ENCODE measurements at regions not wholly inside any gene's neighbourhood (a gene's known extent, or its start where the extent isn't known, plus 50 kb on each side); places are given as distances from the start of the nearest gene placed in this dataset.

GRCh38 chr5:122220511-122220910 is 91.2 kb downstream of the ZNF474 start:
- DNase-seq (ENCODE audit: low read depth, low spot score) (no peak), FAIRE-seq (no peak)
- Histone ChIP-seq H3K36me3 (ENCODE audit: control insufficient read depth in 2 of 2, extremely low read depth in 1 of 2, insufficient read depth in 2 of 2, low read length in 2 of 2) (no peaks in the 10 kb centered on the region), H3K9ac (replicated peaks; ENCODE audit: extremely low read depth, insufficient read depth, low read length) (no peak overlapping the region), H3K4me3 (replicated peaks in 1 of 3; ENCODE audit: insufficient read depth in 1 of 3, low read depth in 1 of 3, low read length in 3 of 3) (no peak overlapping the region), H3K79me2 (ENCODE audit: control insufficient read depth, insufficient read depth, low read length) (no peaks in the 10 kb centered on the region), H3K4me1 (ENCODE audit: control insufficient read depth, extremely low read depth, insufficient read depth, low read length) (no peaks in the 10 kb centered on the region), H3K9me1 (replicated peaks; ENCODE audit: control insufficient read depth, extremely low read depth, insufficient read depth, low read length) (no peaks in the 10 kb centered on the region), H3K27ac (ENCODE audit: insufficient read depth, low read depth, low read length) (no peak overlapping the region), H3K4me2 (ENCODE audit: insufficient read depth, low read length) (no peak overlapping the region), H3K27me3 (ENCODE audit: control insufficient read depth in 2 of 2, insufficient read depth in 2 of 2, low read length in 2 of 2) (no peaks in the 10 kb centered on the region), H2AFZ (ENCODE audit: low read depth, low read length) (no peak overlapping the region), H3K9me3 (replicated peaks; ENCODE audit: control insufficient read depth, insufficient read depth, low read length) (no peaks in the 10 kb centered on the region), H4K20me1 (replicated peaks; ENCODE audit: control insufficient read depth, extremely low read depth, insufficient read depth, low read length) (no peaks in the 10 kb centered on the region)
- BruUV-seq (replicated peaks), result no TSS peak
- CTCF ChIA-PET, result no interaction called here
- intact Hi-C loops (cut with micrococcal nuclease) (no loop called here), dilution Hi-C loops (cut with MboI; ENCODE audit: extremely low pct_ligation_motif_present, low sequenced_read_pairs) (no loop called here)
- POLR2A ChIA-PET, result no interaction called here
- TF ChIP-seq FOS (IDR thresholded peaks at IDR 0.05; ENCODE audit: borderline replicate concordance, insufficient read depth, low read length) (no peak), EZH2 (IDR thresholded peaks at IDR 0.05; ENCODE audit: borderline replicate concordance, low read depth, low read length, severe bottlenecking) (no peak), CTCF (IDR thresholded peaks at IDR 0.05; ENCODE audit: extremely low read depth in 1 of 2, insufficient read depth in 1 of 2, low read depth in 1 of 2, low read length in 2 of 2) (no peak)

- ChIA-PET POLR2A (no interaction called here), CTCF (interaction anchor here (1.0 to 1.3 kb wide), 2 partner anchors 9 to 26 kb away, joined by 3 read pairs; no protein-coding TSS in a partner anchor)
- no peaks in the 10 kb centered on the region for H3K27me3 ChIP-seq (ENCODE audit: control insufficient read depth in 2 of 2, insufficient read depth in 2 of 2, low read length in 2 of 2)
- H3K9me1 ChIP-seq (replicated peaks; ENCODE audit: control insufficient read depth, extremely low read depth, insufficient read depth, low read length), result no peaks in the 10 kb centered on the region
- BruUV-seq (replicated peaks), result no TSS peak
- no peak for DNase-seq (ENCODE audit: low read depth, low spot score)
- H3K27ac ChIP-seq (ENCODE audit: insufficient read depth, low read depth, low read length), result no peak overlapping the region
- H3K36me3 ChIP-seq (ENCODE audit: control insufficient read depth in 2 of 2, extremely low read depth in 1 of 2, insufficient read depth in 2 of 2, low read length in 2 of 2), result no peaks in the 10 kb centered on the region
- no peaks in the 10 kb centered on the region for H4K20me1 ChIP-seq (replicated peaks; ENCODE audit: control insufficient read depth, extremely low read depth, insufficient read depth, low read length)
- no peaks in the 10 kb centered on the region for H3K79me2 ChIP-seq (ENCODE audit: control insufficient read depth, insufficient read depth, low read length)
- no peak overlapping the region for H2AFZ ChIP-seq (ENCODE audit: low read depth, low read length)
- no peaks in the 10 kb centered on the region for H3K4me1 ChIP-seq (ENCODE audit: control insufficient read depth, extremely low read depth, insufficient read depth, low read length)
- FAIRE-seq, result no peak
- no peak overlapping the region for H3K9ac ChIP-seq (replicated peaks; ENCODE audit: extremely low read depth, insufficient read depth, low read length)
- dilution Hi-C loops (cut with MboI; ENCODE audit: extremely low pct_ligation_motif_present, low sequenced_read_pairs) (no loop called here), intact Hi-C loops (cut with micrococcal nuclease) (no loop called here)
- H3K9me3 ChIP-seq (replicated peaks; ENCODE audit: control insufficient read depth, insufficient read depth, low read length), result no peaks in the 10 kb centered on the region
- TF ChIP-seq EZH2 (IDR thresholded peaks at IDR 0.05; ENCODE audit: borderline replicate concordance, low read depth, low read length, severe bottlenecking), result no peak
- TF ChIP-seq MYC (IDR thresholded peaks at IDR 0.05; ENCODE audit: low read depth, low read length), result no peak
- no peak overlapping the region for H3K4me2 ChIP-seq (ENCODE audit: insufficient read depth, low read length)
- H3K4me3 ChIP-seq (replicated peaks in 1 of 3; ENCODE audit: insufficient read depth in 1 of 3, low read depth in 1 of 3, low read length in 3 of 3), result no peak overlapping the region
Observed at GRCh38 chr5:122221857-122222256, 90.2 kb upstream of the SNCAIP start.
